GM12873 (cell line): ENCODE measurements at regions not wholly inside any gene's neighbourhood (a gene's known extent, or its start where the extent isn't known, plus 50 kb on each side); places are given as distances from the start of the nearest gene placed in this dataset.

Source experiments
- TF ChIP-seq, protein P1 (sequence below): IDR thresholded peaks from 2 replicates; pipeline ENCODE4 v1.5.1; 2012; ENCODE audit warnings: low read depth, mild to moderate bottlenecking, moderate library complexity, low read length, control low read depth; ENCODE audit not compliant: insufficient read depth; ENCODE audit errors: missing control alignments

DNA sequence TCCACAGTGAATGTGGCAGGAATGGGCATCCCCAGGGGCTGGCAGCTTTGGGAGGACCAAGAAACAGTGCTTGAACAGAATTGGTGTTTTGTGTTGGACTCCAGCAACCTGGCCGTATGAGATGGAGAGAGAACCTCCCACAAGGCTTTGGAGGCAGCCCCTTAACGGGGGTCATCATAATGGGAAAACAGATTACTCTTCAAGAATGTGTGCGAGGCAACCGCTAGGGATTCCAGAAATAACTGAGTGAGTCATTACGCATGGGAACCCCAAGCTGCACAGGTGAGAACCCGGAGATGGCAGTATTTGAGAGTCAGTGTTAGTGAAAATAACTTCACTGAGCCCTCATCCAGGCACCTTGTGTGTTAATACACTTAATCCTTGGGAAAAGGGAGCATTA lies 567.8 kb upstream of the TBX3 start:
- TF ChIP-seq, protein P1, sequence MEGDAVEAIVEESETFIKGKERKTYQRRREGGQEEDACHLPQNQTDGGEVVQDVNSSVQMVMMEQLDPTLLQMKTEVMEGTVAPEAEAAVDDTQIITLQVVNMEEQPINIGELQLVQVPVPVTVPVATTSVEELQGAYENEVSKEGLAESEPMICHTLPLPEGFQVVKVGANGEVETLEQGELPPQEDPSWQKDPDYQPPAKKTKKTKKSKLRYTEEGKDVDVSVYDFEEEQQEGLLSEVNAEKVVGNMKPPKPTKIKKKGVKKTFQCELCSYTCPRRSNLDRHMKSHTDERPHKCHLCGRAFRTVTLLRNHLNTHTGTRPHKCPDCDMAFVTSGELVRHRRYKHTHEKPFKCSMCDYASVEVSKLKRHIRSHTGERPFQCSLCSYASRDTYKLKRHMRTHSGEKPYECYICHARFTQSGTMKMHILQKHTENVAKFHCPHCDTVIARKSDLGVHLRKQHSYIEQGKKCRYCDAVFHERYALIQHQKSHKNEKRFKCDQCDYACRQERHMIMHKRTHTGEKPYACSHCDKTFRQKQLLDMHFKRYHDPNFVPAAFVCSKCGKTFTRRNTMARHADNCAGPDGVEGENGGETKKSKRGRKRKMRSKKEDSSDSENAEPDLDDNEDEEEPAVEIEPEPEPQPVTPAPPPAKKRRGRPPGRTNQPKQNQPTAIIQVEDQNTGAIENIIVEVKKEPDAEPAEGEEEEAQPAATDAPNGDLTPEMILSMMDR, result no peak

DNA sequence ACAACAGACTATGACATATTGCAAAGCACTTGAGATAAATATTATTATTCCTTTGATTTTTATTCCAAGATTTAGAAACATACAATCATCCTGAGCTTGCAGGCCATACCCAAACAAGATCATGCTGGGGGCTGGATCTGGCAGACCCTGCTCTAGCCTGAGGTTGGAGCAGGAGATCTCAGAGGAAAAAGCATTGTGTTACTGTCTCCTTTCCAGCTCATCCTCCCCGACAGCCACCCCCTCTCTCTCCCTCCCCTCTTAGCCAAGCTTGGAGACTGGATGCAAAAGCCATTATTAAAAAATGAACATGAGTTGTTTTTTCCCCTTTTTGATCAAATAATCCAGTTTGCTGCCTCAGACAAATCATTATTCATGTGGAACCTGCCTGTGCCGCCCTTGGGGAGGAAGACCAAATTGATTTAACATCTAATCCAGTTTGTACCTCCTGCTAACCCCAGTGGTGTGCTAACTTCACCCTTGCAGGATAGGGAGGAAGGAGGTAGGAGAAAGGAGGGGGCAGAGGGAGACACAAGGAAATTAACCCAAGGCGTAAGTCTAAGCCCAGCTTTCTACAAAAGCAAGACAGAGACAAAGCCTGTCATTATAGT lies 565.8 kb upstream of the TBX3 start:
- TF ChIP-seq, protein P1, result no peak

GRCh38 chr12:115245020-115245419 lies 561.0 kb upstream of the TBX3 start:
- TF ChIP-seq, protein P1, result no peak

DNA sequence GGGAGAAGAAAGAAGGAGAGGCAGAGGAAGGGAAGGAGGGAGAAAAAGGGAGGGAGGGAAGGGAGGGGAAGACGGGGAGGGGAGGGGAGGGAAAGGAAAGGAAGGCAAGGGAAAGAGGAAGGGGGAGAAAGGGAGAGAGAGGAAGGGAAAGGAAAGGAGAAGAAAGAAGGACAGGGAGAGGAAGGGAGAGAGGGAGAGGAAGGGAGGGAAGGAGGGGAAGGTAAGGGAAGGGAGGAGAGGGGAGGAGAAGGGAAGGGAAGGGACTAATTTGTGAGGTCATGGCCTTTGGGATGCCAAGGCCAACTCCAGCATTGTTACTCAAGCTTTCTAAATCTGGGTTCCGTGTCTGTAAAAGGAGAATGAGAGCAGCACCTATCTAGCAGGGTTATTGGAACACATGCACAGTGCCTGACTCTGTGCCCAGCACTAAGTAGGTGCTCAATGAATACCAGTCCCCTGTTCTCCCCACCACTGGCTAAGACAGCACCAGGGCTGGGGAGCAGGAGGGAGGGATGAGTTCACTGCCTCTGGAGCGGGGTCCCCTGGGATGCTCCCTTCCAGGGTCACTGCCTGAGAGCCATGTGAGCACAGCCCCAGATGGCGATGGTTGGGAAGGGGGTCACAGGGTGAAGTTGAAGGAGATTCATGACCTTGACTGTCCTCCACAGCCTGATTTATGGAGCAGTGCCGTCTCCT lies 560.1 kb upstream of the TBX3 start:
- TF ChIP-seq, protein P1, result no peak

DNA sequence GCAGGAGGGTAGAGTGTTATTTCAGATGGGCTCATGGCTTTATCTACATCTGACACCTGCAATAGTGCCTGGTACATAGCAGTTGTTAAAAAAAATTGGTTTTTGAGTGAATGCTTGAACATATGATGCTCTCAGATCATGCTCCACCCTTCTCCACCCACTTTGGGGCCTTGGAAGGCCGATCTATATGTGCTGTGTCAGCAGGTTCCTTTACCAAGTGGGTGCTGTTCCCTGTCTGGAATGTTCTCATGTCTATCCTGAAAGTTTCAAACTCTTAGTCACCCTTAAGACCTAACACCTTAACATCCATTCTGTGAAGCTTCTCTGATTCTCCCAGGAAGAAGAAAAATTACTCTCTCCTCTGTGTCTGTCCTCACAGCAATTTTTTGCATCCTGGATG lies 556.3 kb upstream of the TBX3 start:
- TF ChIP-seq, protein P1, result no peak

DNA sequence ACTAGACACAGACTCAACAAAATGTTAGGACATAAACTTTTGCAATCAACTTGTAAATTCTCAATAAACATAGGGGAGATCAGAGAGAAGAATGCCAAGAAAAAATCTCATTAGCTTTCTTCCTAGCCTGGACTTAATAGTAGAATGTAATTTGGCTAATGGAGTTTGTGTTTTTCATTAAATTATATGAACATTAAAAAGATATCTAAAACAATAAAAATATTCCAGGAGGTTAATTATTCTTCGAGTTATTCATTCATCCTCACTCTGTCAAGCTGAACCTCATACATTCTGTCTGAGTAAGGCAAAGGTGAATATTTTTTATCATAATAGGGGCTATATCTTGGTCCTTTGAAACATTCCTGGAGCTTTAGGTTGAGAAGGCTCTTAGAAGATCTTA lies 551.9 kb upstream of the TBX3 start:
- TF ChIP-seq, protein P1, result no peak

GRCh38 chr12:115233891-115234543 lies 550.0 kb upstream of the TBX3 start:
- TF ChIP-seq, protein P1, result no peak
